Left ventricle myocardium inferior (tissue), 1 donor: ENCODE measurements at regions not wholly inside any gene's neighbourhood (a gene's known extent, or its start where the extent isn't known, plus 50 kb on each side); places are given as distances from the start of the nearest gene placed in this dataset.

Source experiments
- DNase-seq: peaks from one replicate; pipeline ENCODE4 v3.0.0-alpha.2; 2020
- H3K27ac ChIP-seq: fragments of 200-600 bp; replicated peaks from 2 replicates; pipeline ENCODE4 v1.8.0; 2021
- H3K27me3 ChIP-seq: fragments of 200-600 bp; 2 replicates; pipeline ENCODE4 v1.8.0; 2021; ENCODE audit warnings: low read depth
- H3K36me3 ChIP-seq: fragments of 200-600 bp; 2 replicates; pipeline ENCODE4 v1.8.0; 2021
- H3K4me1 ChIP-seq: fragments of 200-600 bp; 2 replicates; pipeline ENCODE4 v1.8.0; 2021
- H3K4me3 ChIP-seq: fragments of 200-600 bp; 2 replicates; pipeline ENCODE4 v1.8.0; 2021; ENCODE audit warnings: mild to moderate bottlenecking, moderate library complexity
- H3K9me3 ChIP-seq: fragments of 200-600 bp; replicated peaks from 2 replicates; pipeline ENCODE4 v1.8.0; 2021
- intact Hi-C: fragments of 100-400 bp; cut with micrococcal nuclease; formaldehyde crosslinking; loops from one replicate; pipeline ENCODE4 v1.11.0; 2022
- TF ChIP-seq, protein P1 (sequence below): fragments of 200-600 bp; IDR thresholded peaks from 2 replicates; pipeline ENCODE4 v1.8.0; 2021; ENCODE audit warnings: antibody characterized with exemption, mild to moderate bottlenecking, borderline replicate concordance
- donor health status: DM: no; HTN: yes; CAD: no; lungs with severe emphysema.

DNA sequence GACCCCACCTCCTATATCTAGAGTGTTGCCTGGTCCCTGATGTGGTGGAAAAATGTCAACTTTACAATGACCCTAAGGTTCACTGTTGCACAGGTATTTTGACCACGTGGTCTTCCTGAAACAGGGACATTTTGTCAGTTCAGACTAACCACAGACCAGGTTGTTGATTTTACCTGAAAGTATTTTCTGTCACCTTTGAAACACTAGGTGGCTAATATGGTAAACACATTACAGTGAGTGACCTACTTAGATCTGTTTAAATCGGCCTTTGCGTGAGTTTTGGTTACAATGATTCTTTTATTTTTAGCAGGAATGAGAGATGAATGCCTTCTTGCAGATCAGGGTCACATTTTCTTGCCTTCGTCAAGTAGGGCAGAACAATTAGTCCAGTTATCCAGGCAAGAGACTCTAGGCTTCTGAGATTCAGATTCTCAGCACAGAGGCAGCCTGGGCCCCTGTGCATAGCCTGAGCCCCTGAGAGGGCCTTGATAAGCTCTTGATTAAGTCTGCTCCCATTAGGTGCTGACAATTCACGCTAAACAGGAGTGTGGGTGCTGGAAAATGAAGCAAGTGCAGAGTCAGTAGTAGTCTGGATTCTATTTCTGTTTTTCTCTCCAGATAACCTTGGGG is 226.2 kb downstream of the KCNS3 start:
- no peaks in the 10 kb centered on the region for H3K36me3 ChIP-seq
- no peaks in the 10 kb centered on the region for H3K9me3 ChIP-seq
- no peak overlapping the region for H3K4me3 ChIP-seq
- TF ChIP-seq, protein P1, sequence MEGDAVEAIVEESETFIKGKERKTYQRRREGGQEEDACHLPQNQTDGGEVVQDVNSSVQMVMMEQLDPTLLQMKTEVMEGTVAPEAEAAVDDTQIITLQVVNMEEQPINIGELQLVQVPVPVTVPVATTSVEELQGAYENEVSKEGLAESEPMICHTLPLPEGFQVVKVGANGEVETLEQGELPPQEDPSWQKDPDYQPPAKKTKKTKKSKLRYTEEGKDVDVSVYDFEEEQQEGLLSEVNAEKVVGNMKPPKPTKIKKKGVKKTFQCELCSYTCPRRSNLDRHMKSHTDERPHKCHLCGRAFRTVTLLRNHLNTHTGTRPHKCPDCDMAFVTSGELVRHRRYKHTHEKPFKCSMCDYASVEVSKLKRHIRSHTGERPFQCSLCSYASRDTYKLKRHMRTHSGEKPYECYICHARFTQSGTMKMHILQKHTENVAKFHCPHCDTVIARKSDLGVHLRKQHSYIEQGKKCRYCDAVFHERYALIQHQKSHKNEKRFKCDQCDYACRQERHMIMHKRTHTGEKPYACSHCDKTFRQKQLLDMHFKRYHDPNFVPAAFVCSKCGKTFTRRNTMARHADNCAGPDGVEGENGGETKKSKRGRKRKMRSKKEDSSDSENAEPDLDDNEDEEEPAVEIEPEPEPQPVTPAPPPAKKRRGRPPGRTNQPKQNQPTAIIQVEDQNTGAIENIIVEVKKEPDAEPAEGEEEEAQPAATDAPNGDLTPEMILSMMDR: no peak
- no peaks in the 10 kb centered on the region for H3K27me3 ChIP-seq
- no peak overlapping the region for H3K27ac ChIP-seq
- H3K4me1 ChIP-seq: no peaks in the 10 kb centered on the region
- intact Hi-C loops: no loop called here
- DNase-seq: no peak

DNA sequence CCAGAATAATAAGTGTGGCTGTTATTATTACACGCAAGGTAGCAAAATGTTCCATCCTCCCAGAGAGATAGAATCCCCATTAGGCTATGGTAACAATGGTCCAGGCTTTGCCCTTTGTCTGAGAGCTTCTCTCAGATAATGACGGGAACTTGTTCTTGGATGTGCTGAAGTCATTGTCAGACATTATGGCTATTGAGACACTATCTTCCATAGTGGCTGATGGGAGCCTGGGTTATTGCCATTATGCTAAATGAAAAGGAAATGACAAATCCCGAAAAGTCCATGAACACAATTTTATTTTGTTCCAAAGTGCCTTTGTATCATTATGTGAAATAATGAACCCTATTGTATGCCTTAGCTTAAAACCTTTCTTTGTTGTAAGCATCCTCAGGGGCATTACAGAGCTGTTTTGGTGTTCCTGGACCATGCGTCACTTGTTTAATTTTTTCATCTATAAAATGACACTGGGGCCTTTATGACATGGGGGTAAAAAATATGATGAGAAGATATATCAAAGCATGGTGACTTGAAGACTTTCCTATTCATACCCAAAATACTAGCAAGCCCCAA is 218.5 kb downstream of the KCNS3 start:
- Histone ChIP-seq H3K9me3 (no peaks in the 10 kb centered on the region), H3K4me3 (no peak overlapping the region), H3K4me1 (no peaks in the 10 kb centered on the region), H3K27ac (no peak overlapping the region), H3K27me3 (no peaks in the 10 kb centered on the region), H3K36me3 (no peaks in the 10 kb centered on the region)
- DNase-seq: no peak
- TF ChIP-seq, protein P1: no peak
- intact Hi-C loops: no loop called here

DNA sequence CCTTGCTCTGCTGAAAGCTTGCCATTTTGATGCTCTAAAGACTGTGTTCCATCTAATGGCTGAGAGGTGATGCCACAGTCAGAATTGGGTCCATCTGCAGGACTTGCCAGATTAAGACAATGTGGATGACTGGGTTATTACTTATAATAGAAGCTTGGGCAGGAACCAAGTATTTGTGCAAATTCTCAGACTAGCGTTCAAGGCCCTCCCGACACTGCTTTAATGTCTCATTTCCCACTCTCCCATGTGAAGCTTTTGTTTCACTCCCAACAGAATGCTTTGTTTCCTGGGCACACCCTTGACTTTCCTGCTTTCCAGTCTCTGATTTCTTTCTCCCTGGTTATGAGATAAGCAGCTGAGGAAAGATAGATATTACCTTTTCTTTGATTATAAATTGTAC is 215.8 kb downstream of the KCNS3 start:
- Histone ChIP-seq H3K9me3 (no peaks in the 10 kb centered on the region), H3K36me3 (no peaks in the 10 kb centered on the region), H3K27me3 (no peaks in the 10 kb centered on the region), H3K4me3 (no peak overlapping the region), H3K4me1 (no peaks in the 10 kb centered on the region), H3K27ac (no peak overlapping the region)
- DNase-seq: no peak
- TF ChIP-seq, protein P1: no peak
- intact Hi-C loops: no loop called here

DNA sequence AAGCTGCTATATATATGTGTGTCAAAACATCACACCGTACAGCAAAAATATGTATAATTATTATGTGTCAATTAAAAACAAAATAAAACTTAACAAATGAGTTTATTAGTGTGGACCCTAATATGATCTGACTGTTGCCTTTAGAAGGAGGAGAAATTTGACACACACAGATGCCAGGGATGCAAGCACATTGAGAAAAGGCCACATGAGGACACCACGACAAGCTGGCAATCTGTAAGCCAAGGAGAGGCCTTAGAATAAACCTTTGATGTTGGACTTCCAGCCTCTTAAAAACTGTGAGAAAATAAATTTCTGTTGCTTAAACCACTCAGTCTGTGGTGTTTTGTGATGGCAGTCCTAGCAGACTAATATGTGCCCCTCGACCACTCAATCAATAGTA is 214.7 kb downstream of the KCNS3 start:
- TF ChIP-seq, protein P1: no peak
- no peak for DNase-seq

DNA sequence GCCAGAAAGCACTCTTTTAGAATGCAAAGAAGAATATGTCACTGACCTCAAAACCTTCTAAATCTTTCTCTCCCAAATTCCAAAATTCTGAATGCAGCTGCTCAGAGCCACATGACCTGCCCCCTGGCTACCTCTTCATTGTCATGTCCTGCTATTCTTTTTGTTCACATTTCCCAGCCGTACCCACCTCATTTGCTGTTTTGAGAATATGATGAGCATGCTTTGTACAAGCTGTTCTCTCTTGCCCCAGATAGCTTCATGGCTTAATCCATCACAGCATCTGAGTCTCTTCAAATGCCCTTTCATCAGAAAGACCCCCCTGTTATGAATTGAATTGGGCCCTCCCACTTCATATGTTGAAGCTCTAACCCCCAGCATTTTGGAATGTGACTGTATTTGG is 214.3 kb downstream of the KCNS3 start:
- intact Hi-C loops: no loop called here

More for the DNA sequence above, 214.7 kb downstream of the KCNS3 start:
- H3K27ac ChIP-seq: no peak overlapping the region
- intact Hi-C loops: no loop called here
- H3K27me3 ChIP-seq: no peaks in the 10 kb centered on the region
- H3K36me3 ChIP-seq: no peaks in the 10 kb centered on the region
- H3K4me3 ChIP-seq: no peak overlapping the region
- no peaks in the 10 kb centered on the region for H3K9me3 ChIP-seq
- no peaks in the 10 kb centered on the region for H3K4me1 ChIP-seq

More for the DNA sequence above, 214.3 kb downstream of the KCNS3 start:
- Histone ChIP-seq H3K27me3 (no peaks in the 10 kb centered on the region), H3K36me3 (no peaks in the 10 kb centered on the region), H3K4me1 (no peaks in the 10 kb centered on the region), H3K27ac (no peak overlapping the region), H3K9me3 (no peaks in the 10 kb centered on the region), H3K4me3 (no peak overlapping the region)
- DNase-seq: no peak
- TF ChIP-seq, protein P1: no peak
